GM18519 (cell line): ENCODE measurements at regions not wholly inside any gene's neighbourhood (a gene's known extent, or its start where the extent isn't known, plus 50 kb on each side); places are given as distances from the start of the nearest gene placed in this dataset.
"Not testable (repeated sequence)": the region's sequence is repeated elsewhere in the genome, so short reads cannot be mapped to it uniquely, and the experiment has no call there.

Experiments used
- ATAC-seq: cut with Tn5 transposase; IDR thresholded peaks from one replicate; pipeline ENCODE4 v1.9.1; 2021; ENCODE audit warnings: mild to moderate bottlenecking, moderate library complexity; ENCODE audit not compliant: unreplicated experiment, low FRiP score

DNA sequence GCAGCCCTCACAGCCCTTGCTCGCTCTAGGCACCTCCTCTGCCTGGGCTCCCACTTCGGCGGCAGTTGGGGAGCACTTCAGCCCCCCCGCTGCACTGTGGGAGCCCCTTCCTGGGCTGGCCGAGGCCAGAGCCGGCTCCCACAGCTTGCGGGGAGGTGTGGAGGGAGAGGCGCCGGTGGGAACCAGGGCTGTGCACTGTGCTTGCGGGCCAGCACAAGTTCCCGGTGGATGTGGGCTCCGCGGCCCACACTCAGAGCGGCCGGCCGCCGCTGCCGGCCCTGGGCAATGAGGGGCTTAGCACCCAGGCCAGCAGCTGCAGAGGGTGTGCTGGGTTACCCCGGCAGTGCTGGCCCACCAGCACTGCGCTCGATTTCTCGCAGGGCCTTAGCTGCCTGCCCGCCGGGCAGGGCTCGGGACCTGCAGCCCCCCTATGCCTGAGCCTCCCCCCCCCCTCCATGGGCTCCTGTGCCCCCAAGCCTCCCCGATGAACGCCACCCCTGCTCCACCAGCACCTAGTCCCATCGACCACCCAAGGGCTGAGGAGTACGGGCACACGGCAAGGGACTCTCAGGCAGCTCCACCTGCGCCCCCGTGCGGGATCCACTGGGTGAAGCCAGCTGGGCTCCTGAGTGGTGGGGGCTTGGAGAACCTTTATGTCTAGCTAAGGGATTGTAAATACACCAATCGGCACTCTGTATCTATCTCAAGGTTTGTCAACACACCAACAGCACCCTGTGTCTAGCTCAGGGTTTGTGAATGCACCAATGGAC is 224.8 kb downstream of the ZNF608 start:
- no peak for ATAC-seq

GRCh38 chr5:124519396-124519795 is 227.0 kb downstream of the ZNF608 start:
- peak; percentile 78 for ATAC-seq

GRCh38 chr5:124516567-124516966 is 229.9 kb downstream of the ZNF608 start:
- no peak for ATAC-seq

- no peak for ATAC-seq
Observed at GRCh38 chr5:124515497-124516245, 230.8 kb downstream of the ZNF608 start.

- no peak for ATAC-seq
Observed at GRCh38 chr5:124514956-124515355, 231.5 kb downstream of the ZNF608 start.

DNA sequence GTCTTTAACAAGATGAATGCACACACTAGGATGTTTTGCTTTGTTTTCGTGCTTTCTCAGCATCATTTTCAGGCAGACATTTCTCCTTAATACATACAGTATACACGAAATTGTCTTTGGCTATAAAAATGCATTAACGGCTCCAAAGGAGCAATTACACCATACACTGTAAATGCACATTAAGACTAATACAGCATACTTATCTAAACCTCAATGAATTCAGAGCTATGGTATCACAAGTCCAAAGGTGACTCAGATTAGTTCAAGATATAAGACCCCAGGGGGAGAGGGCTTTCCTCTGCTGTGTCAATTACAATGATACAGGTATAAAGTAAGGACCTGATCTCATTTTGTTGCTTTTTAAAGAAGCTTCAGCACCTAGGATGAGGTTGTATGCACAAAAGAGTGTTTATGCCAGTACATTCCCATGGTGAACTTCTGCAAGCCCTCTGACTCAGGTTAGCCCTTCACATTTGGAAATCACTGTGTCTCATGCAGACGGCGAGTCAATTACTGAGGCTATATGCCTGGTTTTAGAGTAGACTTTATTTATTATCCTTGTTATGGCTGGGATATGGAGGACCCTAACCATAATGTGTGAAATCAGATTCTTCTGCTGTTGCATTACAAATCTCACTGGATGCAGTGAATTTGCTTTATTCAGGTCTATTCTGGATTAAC is 233.3 kb downstream of the ZNF608 start:
- ATAC-seq = no peak

DNA sequence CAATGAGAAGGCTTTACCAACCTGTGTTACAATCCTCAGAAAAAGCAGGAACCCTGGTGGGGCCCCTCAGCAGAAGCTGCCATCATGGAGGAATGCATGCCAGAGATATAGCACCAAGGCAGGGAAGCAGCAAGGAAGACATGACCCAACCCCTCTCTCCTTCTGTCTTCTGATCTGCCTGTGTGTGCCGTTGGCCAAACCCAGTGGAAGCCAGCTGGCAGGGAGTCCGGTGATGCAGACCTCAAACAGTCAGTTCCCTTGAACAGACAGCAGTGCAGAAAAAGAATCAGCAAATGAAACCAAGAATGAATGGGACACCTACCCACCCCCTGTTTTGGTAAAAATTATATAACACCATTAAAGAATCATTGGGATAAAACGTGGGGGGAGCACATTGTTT is 234.2 kb downstream of the ZNF608 start:
- ATAC-seq = no peak

DNA sequence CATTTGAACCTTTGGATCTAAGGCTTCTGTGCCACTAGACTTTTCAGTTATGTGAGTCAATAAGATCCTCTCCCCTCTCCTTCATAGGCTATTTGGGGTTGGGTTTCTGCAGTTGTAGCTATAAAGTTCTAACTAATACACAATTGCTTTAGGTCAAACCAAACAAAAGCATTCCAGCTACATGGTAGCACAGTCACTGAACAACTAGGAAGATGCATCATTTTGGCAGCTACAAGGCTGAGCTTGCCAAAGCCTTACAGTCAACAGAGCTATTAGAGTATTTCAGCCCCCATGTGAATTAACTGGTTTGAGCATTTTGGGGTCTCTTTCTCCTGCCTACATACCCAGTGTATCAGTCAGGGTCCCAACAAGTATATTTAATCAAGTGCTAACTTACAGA is 234.6 kb downstream of the ZNF608 start:
- ATAC-seq = no peak

DNA sequence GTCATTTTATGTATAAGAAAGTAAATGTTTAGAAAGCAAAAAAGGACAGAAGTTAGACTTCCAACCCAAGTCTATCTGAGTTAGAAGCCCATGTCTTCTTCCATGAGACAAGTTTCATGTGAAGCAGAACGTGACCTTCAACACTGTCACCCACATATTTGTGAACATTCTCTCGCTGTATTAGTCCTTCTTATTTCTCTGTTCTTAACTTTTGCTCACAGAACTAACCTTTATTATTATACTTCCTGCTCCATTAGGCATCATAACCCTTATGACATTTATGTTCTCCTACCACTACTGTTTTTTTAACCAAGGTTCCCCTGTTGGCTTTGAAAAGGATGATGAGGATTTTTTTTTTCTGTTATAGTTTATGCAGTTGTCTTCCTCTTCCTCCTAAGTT is 238.8 kb downstream of the ZNF608 start:
- ATAC-seq = no peak

GRCh38 chr5:124504081-124504916 is 242.1 kb downstream of the ZNF608 start:
- ATAC-seq = peak; percentile 95

DNA sequence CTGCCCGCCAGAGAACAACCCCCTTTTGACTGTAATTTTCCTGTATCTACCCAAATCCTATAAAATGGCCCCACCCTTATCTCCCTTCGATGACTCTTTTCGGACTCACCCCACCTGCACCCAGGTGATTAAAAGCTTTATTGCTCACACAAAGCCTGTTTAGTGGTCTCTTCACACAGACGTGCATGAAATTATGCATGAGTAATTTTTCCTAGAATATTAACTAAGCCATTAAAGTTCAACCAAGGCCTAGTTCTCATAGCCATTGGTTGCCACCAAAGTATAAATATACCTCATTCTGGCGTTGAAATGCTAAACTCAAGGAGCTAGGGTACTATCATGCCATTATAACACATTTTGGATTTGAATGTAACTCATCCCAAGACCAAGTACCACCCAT is 243.9 kb downstream of the ZNF608 start:
- no peak for ATAC-seq

- not testable (repeated sequence) for ATAC-seq
Observed at GRCh38 chr5:124499818-124500217, 246.6 kb downstream of the ZNF608 start.

DNA sequence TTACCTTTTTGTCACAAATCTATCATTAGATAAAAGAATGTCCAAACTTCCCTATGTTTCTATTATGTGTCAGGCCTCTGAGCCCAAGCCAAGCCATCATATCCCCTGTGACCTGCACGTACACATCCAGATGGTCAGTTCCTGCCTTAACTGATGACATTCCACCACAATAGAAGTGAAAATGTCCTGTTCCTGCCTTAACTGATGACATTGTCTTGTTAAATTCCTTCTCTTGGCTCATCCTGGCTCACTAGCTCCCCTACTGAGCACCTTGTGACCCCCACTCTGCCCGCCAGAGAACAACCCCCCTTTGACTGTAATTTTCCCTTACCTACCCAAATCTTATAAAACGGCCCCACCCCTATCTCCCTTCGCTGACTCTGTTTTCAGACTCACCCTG is 249.5 kb downstream of the ZNF608 start:
- ATAC-seq = not testable (repeated sequence)

- ATAC-seq = no peak
Observed at GRCh38 chr5:124494540-124495116, 251.8 kb downstream of the ZNF608 start.

DNA sequence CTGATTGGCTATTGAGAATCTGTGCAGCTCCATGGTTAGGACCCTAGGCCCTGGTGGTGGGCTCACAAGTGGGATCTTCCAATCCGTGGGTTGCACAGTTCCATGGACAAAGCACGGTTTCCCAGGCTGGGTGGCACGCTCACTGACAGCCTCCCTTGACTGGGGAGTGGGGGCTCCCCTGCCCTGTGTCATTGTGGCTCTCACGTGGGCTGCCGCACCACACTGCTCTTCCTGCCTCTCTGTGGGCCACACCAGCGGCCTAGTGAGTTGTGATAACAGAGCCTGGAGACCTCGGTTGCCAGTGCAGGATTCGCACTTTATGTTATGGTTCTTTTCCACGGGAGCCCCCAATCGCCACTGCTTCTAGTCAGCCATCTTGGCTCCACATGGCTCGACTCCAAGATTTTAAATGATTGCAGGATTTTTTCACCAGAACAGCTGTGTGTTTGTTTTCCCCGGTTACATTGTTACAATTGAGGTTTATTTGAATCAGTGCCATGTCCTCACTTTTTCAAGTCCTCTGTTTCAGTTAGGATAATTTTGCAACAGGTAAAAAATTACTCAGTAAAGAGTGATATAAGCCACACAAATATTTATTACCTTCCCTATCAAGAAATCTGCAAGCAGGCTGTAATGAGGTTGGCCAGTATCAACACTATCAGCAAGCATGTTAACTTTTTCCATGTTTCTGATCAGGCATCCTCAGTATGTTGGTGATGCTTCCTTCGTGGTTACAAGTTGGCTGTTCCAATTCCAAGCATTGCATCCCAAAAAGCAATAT is 253.8 kb downstream of the ZNF608 start:
- no peak for ATAC-seq

GRCh38 chr5:124490315-124490714 is 256.1 kb downstream of the ZNF608 start:
- not testable (repeated sequence) for ATAC-seq

DNA sequence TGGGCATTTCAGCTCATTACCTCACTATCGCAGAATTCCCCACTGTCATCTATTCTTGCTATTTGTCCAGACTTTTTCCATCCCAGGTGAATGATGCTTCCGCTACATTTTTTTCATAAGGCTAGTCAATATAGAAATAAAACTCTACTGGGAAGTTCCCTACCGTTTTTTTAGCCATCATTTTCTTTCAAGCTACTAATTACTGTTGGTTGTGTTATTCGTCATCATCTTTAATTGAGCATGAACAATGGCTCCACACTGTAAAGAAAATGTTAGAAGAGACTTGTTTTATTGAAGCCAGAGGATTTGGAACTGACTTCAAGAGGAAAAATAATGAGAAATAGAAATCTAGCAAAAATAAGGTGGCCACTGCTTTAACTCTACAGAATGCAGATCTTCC is 265.0 kb downstream of the ZNF608 start:
- no peak for ATAC-seq

DNA sequence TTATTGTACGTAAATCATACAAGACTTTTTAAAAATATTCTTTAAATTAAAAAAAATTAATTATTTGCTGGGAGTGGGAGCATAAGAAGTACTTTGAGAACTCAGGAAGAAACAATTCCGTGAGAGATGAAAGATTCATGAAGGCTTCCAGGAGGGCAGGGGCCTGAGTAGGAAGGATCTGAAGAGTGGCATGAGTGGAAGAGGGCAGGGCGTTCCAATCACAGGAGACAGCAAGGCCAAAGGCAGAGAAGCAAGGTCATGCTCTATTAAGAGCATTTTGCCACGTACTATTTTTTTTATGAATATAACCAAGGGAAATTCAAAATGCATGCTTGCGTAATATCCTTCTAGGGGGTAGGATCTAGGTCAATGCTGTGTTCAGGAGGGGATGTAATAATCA is 265.5 kb downstream of the ZNF608 start:
- no peak for ATAC-seq

DNA sequence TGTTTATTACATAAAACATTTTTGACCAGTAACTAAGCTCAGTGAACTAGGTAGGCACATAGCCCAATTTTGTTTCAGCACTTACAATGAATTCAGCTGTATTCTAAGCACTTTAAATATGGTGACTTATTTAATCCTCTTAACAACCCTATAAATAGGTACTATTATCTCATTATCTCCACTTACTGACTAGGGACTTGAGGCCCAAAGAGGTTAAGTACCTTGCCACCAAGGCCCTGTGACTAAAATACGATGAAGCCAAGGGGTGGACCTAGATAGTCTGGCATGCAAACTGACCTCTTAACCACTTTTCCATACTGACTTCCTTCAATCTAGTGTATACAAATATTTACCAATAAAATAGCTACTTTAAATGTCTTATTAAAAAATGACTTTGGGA is 266.4 kb downstream of the ZNF608 start:
- ATAC-seq = no peak
